ENCODE measurements at regions not wholly inside any gene's neighbourhood (a gene's known extent, or its start where the extent isn't known, plus 50 kb on each side); places are given as distances from the start of the nearest gene placed in this dataset.

DNA sequence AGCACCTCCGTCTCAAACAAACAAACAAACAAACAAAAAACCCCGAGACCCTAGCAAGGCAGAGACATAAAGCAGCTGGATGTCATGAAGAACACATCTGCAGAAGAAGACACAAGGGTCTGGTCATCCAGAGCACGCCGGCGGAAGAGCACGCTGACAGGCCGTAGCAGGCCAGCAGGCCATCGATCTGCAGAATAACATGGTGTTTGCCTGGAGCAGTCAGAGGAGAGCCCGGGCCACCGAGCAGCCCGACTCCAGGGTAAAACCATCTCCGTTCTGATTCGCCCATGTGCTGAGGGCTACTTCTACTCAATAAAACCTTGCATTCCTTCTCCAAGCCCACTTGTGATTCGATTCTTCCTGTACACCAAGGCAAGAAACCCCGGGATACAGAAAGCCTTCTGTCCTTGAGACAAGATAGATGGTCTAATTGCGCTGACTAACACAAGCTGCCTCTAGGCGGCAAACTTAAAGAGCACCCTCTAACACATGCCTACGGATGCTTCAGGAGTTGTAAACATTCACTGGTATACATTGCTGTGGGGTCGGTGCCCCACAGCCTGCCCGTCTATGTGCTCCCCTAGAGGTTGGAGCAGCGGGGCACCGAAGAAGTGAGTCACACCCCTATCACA is 549.8 kb upstream of the NRXN1 start:
- no peaks in the 10 kb centered on the region for H3K9me3 ChIP-seq (ENCODE audit: control insufficient read depth, low read depth, low read length)
- no peak for TF ChIP-seq EZH2 (IDR thresholded peaks at IDR 0.05; ENCODE audit: low read length)
- TF ChIP-seq, protein P1, sequence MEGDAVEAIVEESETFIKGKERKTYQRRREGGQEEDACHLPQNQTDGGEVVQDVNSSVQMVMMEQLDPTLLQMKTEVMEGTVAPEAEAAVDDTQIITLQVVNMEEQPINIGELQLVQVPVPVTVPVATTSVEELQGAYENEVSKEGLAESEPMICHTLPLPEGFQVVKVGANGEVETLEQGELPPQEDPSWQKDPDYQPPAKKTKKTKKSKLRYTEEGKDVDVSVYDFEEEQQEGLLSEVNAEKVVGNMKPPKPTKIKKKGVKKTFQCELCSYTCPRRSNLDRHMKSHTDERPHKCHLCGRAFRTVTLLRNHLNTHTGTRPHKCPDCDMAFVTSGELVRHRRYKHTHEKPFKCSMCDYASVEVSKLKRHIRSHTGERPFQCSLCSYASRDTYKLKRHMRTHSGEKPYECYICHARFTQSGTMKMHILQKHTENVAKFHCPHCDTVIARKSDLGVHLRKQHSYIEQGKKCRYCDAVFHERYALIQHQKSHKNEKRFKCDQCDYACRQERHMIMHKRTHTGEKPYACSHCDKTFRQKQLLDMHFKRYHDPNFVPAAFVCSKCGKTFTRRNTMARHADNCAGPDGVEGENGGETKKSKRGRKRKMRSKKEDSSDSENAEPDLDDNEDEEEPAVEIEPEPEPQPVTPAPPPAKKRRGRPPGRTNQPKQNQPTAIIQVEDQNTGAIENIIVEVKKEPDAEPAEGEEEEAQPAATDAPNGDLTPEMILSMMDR (optimal IDR thresholded peaks at IDR 0.05 in 1 of 3, IDR thresholded peaks at IDR 0.05 in 1 of 3, conservative IDR thresholded peaks at IDR 0.05 in 1 of 3; ENCODE audit: extremely low read depth in 1 of 3, insufficient read depth in 2 of 3, low read length in 3 of 3), result no peak
- no peaks in the 10 kb centered on the region for H3K4me1 ChIP-seq (ENCODE audit: control insufficient read depth, extremely low read depth, insufficient read depth, low read length)
- no peaks in the 10 kb centered on the region for H4K20me1 ChIP-seq (ENCODE audit: control insufficient read depth, extremely low read depth, insufficient read depth, low read length)
- no peaks in the 10 kb centered on the region for H3K79me2 ChIP-seq (ENCODE audit: control insufficient read depth, insufficient read depth, low read length)
- H3K9me1 ChIP-seq (ENCODE audit: control insufficient read depth, extremely low read depth, insufficient read depth, low read length), result no peaks in the 10 kb centered on the region
- FAIRE-seq, result no peak
- H3K4me3 ChIP-seq (ENCODE audit: control insufficient read depth in 2 of 3, extremely low read depth in 1 of 3, insufficient read depth in 2 of 3, low read depth in 1 of 3, low read length in 3 of 3), result no peak overlapping the region
- no peak overlapping the region for H3K4me2 ChIP-seq (ENCODE audit: control insufficient read depth, extremely low read depth, insufficient read depth, low read depth, low read length)
- no peak overlapping the region for H3K9ac ChIP-seq (ENCODE audit: control insufficient read depth, extremely low read depth, insufficient read depth, low read length)
- dilution Hi-C loops (cut with MboI; ENCODE audit: extremely low pct_ligation_motif_present, low sequenced_read_pairs), result no loop called here
- no peak overlapping the region for H2AFZ ChIP-seq (ENCODE audit: control insufficient read depth, low read length)
- no peak overlapping the region for H3K27ac ChIP-seq (ENCODE audit: control insufficient read depth, insufficient read depth, low read length)
- no peaks in the 10 kb centered on the region for H3K27me3 ChIP-seq (ENCODE audit: control insufficient read depth, extremely low read depth, insufficient read depth, low read length)
- DNase-seq (ENCODE audit: low read depth, low spot score), result no peak
- no peaks in the 10 kb centered on the region for H3K36me3 ChIP-seq (ENCODE audit: control insufficient read depth in 2 of 2, extremely low read depth in 1 of 2, insufficient read depth in 2 of 2, low read length in 2 of 2)

- no peak for FAIRE-seq
- dilution Hi-C loops (cut with MboI; ENCODE audit: extremely low pct_ligation_motif_present, low sequenced_read_pairs), result no loop called here
Measured at GRCh38 chr2:51579412-51579811, 547.5 kb upstream of the NRXN1 start.

More at GRCh38 chr2:51579412-51579811, 547.5 kb upstream of the NRXN1 start:
- TF ChIP-seq, protein P1 (optimal IDR thresholded peaks at IDR 0.05 in 1 of 3, IDR thresholded peaks at IDR 0.05 in 1 of 3, conservative IDR thresholded peaks at IDR 0.05 in 1 of 3; ENCODE audit: extremely low read depth in 1 of 3, insufficient read depth in 2 of 3, low read length in 3 of 3), result no peak
- TF ChIP-seq EZH2 (IDR thresholded peaks at IDR 0.05; ENCODE audit: low read length), result no peak
- Histone ChIP-seq H3K9ac (ENCODE audit: control insufficient read depth, extremely low read depth, insufficient read depth, low read length) (no peak overlapping the region), H3K4me2 (ENCODE audit: control insufficient read depth, extremely low read depth, insufficient read depth, low read depth, low read length) (no peak overlapping the region), H4K20me1 (ENCODE audit: control insufficient read depth, extremely low read depth, insufficient read depth, low read length) (no peaks in the 10 kb centered on the region), H3K27me3 (ENCODE audit: control insufficient read depth, extremely low read depth, insufficient read depth, low read length) (no peaks in the 10 kb centered on the region), H3K4me1 (ENCODE audit: control insufficient read depth, extremely low read depth, insufficient read depth, low read length) (no peaks in the 10 kb centered on the region), H3K9me3 (ENCODE audit: control insufficient read depth, low read depth, low read length) (no peaks in the 10 kb centered on the region), H3K36me3 (ENCODE audit: control insufficient read depth in 2 of 2, extremely low read depth in 1 of 2, insufficient read depth in 2 of 2, low read length in 2 of 2) (no peaks in the 10 kb centered on the region), H3K79me2 (ENCODE audit: control insufficient read depth, insufficient read depth, low read length) (no peaks in the 10 kb centered on the region), H2AFZ (ENCODE audit: control insufficient read depth, low read length) (no peak overlapping the region), H3K4me3 (ENCODE audit: control insufficient read depth in 2 of 3, extremely low read depth in 1 of 3, insufficient read depth in 2 of 3, low read depth in 1 of 3, low read length in 3 of 3) (no peak overlapping the region), H3K9me1 (ENCODE audit: control insufficient read depth, extremely low read depth, insufficient read depth, low read length) (no peaks in the 10 kb centered on the region), H3K27ac (ENCODE audit: control insufficient read depth, insufficient read depth, low read length) (no peak overlapping the region)
- DNase-seq (ENCODE audit: low read depth, low spot score), result no peak
